DND-41 (cell line): ENCODE measurements at regions not wholly inside any gene's neighbourhood (a gene's known extent, or its start where the extent isn't known, plus 50 kb on each side); places are given as distances from the start of the nearest gene placed in this dataset.

ENCODE experiments used
- EZH2 ChIP-seq: IDR thresholded peaks from 3 replicates; pipeline ENCODE4 v1.6.1; 2012; ENCODE audit warnings: borderline replicate concordance, low read depth, mild to moderate bottlenecking, moderate library complexity, low read length, inconsistent platforms; ENCODE audit not compliant: severe bottlenecking
- TF ChIP-seq, protein P1 (sequence below): IDR thresholded peaks from 2 replicates; pipeline ENCODE4 v1.5.1; 2012; ENCODE audit warnings: borderline replicate concordance, low read length, moderate library complexity, mild to moderate bottlenecking; ENCODE audit not compliant: poor library complexity, severe bottlenecking; ENCODE audit errors: extremely low read depth

DNA sequence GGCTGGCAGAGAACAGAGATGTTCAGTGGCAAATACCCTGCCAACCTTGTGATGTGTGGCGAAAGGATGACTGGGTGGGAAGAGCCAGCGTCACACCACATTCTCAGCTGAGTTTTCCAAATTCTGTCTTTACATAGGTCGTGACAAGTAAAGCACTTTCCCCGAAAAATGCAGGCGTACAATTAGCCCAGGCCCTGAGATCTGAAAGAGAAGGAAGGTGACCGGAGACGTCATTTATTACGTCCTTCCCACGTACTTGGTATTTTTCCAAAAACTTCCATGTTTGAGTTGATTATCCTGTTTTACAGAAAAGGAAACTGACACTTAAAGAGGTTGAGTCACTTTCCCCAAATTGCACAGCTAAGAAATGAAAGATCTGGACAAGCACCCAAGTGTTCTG, 413.3 kb downstream of the PRDM2 start:
- TF ChIP-seq, protein P1, sequence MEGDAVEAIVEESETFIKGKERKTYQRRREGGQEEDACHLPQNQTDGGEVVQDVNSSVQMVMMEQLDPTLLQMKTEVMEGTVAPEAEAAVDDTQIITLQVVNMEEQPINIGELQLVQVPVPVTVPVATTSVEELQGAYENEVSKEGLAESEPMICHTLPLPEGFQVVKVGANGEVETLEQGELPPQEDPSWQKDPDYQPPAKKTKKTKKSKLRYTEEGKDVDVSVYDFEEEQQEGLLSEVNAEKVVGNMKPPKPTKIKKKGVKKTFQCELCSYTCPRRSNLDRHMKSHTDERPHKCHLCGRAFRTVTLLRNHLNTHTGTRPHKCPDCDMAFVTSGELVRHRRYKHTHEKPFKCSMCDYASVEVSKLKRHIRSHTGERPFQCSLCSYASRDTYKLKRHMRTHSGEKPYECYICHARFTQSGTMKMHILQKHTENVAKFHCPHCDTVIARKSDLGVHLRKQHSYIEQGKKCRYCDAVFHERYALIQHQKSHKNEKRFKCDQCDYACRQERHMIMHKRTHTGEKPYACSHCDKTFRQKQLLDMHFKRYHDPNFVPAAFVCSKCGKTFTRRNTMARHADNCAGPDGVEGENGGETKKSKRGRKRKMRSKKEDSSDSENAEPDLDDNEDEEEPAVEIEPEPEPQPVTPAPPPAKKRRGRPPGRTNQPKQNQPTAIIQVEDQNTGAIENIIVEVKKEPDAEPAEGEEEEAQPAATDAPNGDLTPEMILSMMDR = no peak
- TF ChIP-seq EZH2 = no peak
